M059J (cell line): ENCODE measurements at regions not wholly inside any gene's neighbourhood (a gene's known extent, or its start where the extent isn't known, plus 50 kb on each side); places are given as distances from the start of the nearest gene placed in this dataset.

Source experiments
- DNase-seq: peaks from one replicate; pipeline ENCODE4 v3.0.0-alpha.2; 2012; ENCODE audit warnings: low read depth

DNA sequence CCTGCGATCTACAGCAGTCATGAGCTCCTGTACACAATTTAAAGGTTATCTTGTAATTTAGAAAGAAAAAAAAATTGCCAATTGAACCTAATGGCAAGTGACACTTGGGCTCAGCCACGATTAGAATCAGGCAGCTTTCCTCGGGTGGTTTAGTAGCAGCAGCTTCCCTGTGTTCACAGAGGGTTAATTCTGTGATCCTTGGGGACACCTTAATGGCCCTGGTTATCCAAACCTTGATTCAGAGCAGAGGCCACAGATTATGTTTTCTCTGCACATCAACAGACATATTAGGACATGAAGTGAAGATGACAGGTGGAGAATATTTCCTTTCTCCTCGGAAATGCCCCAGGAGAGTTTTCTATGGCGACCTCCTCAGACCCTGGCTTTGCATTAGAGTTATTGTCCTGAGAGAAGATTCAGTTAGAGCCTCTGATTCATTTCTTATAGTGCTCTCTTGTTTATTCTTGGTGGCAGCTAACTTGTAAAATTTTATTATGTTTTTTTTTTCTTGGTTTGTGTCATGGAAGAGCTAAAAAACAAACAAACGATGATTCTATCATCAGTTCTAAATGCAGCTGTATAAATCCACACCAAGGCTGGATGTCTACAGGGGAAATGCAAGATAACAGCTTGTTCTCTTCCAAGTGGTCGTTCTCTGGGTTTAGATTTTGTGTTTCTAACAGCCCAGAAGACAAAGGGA, 351.2 kb upstream of the DYNLRB2 start:
- DNase-seq: peak; percentile 43

GRCh38 chr16:80176114-80176513, 364.7 kb upstream of the DYNLRB2 start:
- DNase-seq: peak; percentile 82

- DNase-seq: peak; percentile 59
Measured at GRCh38 chr16:80175011-80175410, 365.8 kb upstream of the DYNLRB2 start.

DNA sequence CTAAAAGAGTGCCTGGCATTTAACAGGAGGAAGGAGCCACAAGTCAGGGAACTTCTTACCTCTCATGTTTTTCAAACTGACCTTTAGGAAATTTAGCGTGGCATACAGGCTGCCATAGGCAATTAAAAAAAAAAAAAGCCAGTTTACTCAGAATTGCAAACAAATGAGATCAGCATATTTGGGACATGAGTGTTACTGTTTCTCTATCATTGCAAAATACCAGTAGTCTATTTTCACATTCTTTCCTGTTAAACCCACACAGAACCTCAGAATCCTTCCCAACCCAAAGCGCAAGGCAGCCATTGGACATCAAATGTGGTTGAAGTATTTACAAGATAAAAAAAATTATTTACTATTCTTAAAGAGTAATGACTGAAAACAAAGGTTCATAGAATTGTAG, 366.4 kb upstream of the DYNLRB2 start:
- peak; percentile 89 for DNase-seq

DNA sequence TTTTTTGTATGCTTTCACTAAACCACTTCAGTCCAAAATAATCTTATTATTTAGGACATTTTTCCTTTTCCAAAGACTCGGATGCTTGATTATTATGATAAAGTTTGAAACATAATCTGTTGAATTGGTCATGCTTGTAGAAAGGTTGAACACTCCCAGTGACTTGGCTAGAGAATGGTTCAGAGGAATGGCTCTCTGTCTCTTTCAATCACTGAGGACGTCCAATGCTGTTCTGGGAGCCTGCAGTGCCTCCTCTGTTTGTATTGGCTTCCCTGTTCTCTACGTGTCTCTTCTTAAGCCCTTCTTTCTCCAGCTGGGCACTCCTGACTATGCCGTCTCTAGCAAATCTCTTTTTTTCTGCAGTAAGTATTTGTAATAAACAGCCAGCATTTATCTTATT, 369.0 kb upstream of the DYNLRB2 start:
- no peak for DNase-seq

DNA sequence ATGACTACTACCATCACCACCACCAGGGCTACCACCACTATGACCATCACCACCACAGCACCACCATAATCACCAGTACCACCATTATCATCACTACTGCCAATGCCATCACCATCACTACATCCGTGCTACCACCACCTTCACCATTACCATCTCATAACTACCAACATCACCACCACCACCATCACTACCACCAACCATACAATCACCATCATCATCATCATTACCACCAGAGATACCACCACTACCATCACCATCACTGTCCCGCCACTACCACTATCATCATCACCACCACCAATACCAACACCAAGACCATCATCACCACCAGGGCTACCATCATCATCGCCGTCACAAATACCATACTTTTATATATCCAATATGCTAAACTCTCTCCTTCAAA, 369.6 kb upstream of the DYNLRB2 start:
- no peak for DNase-seq

DNA sequence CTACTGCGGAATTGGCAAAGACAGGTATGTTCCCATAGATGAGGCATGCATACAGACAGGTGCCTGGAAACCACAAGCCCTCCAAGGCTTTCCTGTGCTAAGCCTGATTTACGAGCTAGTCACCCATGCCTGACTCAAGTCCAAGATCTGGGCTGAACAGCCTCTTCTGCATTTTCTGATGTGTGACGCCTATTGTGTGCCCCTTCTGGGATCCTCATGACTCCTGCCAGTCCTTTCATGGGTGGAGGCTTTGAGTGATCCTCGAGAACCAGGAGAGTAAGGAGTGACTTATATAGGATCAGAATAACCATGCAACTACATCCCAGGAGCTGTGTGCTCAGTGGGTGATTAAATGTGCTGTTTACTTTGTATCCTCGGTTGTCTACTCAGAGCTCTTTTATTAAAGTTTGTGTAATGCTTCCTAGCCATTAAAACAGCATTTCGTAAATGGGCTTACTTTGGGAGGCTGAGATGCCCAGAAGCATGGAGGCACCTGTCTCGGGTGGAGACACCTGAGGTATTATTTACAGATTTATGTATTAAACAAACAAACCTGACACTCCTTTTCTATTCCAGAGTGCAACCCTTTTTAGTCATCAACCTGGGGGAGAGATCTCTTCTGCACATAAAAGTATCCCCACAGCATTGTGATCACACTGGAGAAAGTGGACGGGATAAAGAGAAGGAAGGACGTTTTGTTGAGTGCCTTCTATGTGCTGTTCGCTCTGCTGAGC, 373.0 kb upstream of the DYNLRB2 start:
- DNase-seq: peak; percentile 88

- no peak for DNase-seq
Measured at GRCh38 chr16:80166082-80166481, 374.7 kb upstream of the DYNLRB2 start.

- no peak for DNase-seq
Measured at GRCh38 chr16:80164966-80165550, 375.7 kb upstream of the DYNLRB2 start.

DNA sequence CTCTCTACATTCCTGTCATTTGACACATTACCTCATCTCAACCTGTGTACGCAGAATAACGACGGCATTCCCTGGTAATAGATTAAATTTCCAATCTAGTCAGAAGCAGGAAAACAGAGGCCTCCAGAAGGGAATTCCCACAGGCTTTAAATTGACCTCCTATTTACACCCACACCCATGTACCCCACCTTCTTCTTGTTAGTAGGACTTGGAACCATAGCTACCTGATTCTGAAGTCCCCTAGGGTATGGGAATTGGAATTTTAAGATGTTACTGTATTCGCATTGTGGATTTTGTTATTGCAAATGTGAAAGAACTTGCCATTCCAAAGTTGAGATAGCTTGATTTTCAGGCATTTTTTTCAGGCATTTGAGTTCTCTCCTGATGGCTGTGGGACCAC, 377.5 kb upstream of the DYNLRB2 start:
- no peak for DNase-seq

- no peak for DNase-seq
Measured at GRCh38 chr16:80161799-80162739, 378.7 kb upstream of the DYNLRB2 start.

DNA sequence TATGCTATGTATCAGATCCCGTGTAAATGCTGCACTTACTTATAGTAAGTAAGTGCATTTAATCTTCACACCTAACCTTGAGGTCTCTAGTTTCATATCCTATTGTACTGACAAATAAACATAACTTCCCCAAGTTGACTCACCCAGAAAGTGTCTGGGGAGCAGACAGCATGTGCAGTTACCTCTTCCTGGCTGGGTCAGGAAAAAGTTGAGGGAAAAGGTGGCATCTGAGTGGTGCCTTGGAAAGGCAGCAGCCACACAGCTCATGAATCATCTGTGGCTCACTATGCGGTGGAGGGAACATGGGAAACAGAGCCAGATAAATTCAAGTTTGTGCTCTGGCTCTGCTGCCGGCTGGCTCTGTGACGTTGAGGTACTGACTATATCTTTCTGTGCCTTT, 382.0 kb upstream of the DYNLRB2 start:
- peak; percentile 91 for DNase-seq

- DNase-seq: no peak
Measured at GRCh38 chr16:80151722-80152111, 389.1 kb upstream of the DYNLRB2 start.

- DNase-seq: peak; percentile 46
Measured at GRCh38 chr16:80150978-80151721, 389.6 kb upstream of the DYNLRB2 start.

DNA sequence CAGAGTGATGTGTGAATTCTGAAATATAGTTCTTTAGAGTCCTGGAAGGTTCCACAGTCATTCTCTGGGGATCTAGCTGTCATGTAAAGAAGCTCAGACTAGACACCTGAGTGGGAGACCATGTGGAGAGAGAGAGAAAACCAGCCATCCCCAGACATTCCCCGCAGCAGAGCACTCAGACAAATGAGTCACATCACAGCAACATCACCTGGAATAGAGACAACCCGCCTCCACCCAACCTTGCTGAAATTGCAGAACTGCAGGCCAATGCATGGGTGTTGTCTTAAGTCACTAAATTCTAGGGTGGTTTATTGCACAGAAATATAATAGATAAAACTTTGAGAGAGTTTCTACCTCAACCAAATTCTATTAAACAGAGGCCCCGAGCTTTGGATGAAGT, 392.0 kb upstream of the DYNLRB2 start:
- DNase-seq: no peak

GRCh38 chr16:80147026-80147655, 393.7 kb upstream of the DYNLRB2 start:
- peak; percentile 13 for DNase-seq

DNA sequence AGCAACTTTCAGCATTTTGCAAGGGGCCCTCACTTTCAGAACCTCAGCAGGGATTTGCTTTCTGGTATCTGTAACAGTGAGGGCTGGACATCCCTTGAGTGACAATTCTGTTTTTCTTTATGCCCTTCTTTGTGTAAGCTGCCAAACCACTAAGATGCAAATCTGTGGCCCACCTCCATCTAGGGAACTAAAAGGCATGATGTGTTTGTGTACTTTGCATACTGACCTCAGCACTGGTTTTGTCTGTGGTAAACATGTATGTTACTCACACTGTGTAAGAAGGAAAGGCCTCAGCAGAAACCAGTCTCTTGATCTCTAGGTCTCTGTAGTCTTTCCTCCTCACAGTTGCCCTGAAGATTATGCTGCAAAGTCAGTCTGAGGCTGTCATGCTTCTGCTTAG, 396.6 kb upstream of the DYNLRB2 start:
- DNase-seq: peak; percentile 40

GRCh38 chr16:80142940-80143339, 397.9 kb upstream of the DYNLRB2 start:
- DNase-seq: no peak

DNA sequence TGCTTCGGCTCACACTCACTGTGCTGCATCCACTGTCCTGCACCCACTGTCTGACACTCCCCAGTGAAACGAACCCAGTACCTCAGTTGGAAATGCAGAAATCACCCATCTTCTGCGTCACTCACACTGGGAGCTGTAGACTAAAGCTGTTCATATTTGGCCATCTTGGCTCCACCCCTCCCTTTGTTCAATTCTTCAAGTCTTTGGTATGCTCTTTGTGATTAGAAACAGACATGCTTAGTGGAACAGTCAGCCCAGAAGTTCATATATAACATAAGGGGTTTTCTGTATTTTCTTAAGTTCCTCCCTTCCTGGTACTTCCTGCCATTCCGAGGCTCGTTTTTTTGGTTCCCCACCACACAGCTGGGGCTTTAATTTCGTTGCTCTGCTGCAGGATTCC, 398.5 kb upstream of the DYNLRB2 start:
- no peak for DNase-seq

GRCh38 chr16:80129791-80130190, 411.0 kb upstream of the DYNLRB2 start:
- no peak for DNase-seq

GRCh38 chr16:80125677-80126076, 415.1 kb upstream of the DYNLRB2 start:
- DNase-seq: no peak
